HEK293 (cell line): ENCODE measurements at regions not wholly inside any gene's neighbourhood (a gene's known extent, or its start where the extent isn't known, plus 50 kb on each side); places are given as distances from the start of the nearest gene placed in this dataset.

Experiments
- KLF9 ChIP-seq: fragments of 450-650 bp; formaldehyde crosslinking; IDR thresholded peaks from 2 replicates; pipeline ENCODE4 v1.5.1; 2016; ENCODE audit warnings: missing biosample characterization, missing genetic modification characterization, low read depth
- ZNF302 ChIP-seq: fragments of 450-650 bp; formaldehyde crosslinking; IDR thresholded peaks from 2 replicates; pipeline ENCODE4 v1.5.1; 2016; ENCODE audit warnings: missing biosample characterization, missing genetic modification characterization, low read depth
- ZNF623 ChIP-seq: fragments of 450-650 bp; formaldehyde crosslinking; IDR thresholded peaks from 2 replicates; pipeline ENCODE4 v1.5.1; 2016; ENCODE audit warnings: missing biosample characterization, missing genetic modification characterization
- ZNF660 ChIP-seq: fragments of 450-650 bp; IDR thresholded peaks from 2 replicates; pipeline ENCODE4 v1.5.1; 2018; ENCODE audit warnings: missing biosample characterization, mild to moderate bottlenecking, missing genetic modification characterization
- TF ChIP-seq, protein P1 (sequence below): fragments of 450-650 bp; formaldehyde crosslinking; IDR thresholded peaks from 2 replicates; pipeline ENCODE4 v1.5.1; 2016; ENCODE audit warnings: missing biosample characterization, missing genetic modification characterization
- TF ChIP-seq, protein P2 (sequence below): fragments of 450-650 bp; formaldehyde crosslinking; IDR thresholded peaks from 2 replicates; pipeline ENCODE4 v1.5.1; 2016; ENCODE audit warnings: missing biosample characterization, missing genetic modification characterization

DNA sequence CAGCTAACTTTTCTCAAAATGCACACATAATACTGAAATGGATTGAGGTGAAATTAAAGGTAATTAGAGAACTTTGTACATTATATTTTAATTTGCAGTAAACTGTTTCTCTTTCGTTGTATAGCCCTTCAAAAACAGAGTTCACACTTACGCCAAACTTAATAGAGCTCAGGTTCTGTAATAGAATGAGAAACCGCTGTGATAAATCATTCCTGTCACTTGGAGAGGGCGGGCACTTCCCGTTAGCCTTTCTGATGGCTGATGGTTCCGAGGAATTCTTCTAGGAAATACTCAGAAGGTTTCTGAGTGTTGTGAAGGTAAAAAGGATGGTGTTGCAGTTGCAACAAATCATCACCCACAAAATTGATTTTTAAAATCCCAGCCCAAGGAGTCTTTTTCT is 155.8 kb upstream of the ALKAL2 start:
- TF ChIP-seq, protein P1, sequence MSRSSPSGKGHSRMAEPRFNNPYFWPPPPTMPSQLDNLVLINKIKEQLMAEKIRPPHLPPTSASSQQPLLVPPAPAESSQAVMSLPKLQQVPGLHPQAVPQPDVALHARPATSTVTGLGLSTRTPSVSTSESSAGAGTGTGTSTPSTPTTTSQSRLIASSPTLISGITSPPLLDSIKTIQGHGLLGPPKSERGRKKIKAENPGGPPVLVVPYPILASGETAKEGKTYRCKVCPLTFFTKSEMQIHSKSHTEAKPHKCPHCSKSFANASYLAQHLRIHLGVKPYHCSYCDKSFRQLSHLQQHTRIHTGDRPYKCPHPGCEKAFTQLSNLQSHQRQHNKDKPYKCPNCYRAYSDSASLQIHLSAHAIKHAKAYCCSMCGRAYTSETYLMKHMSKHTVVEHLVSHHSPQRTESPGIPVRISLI (tag by site-specific recombination): no peak
- TF ChIP-seq ZNF660 (tag by site-specific recombination): no peak
- TF ChIP-seq ZNF623 (tag by site-specific recombination): no peak
- TF ChIP-seq ZNF302 (tag by site-specific recombination): no peak
- TF ChIP-seq, protein P2, sequence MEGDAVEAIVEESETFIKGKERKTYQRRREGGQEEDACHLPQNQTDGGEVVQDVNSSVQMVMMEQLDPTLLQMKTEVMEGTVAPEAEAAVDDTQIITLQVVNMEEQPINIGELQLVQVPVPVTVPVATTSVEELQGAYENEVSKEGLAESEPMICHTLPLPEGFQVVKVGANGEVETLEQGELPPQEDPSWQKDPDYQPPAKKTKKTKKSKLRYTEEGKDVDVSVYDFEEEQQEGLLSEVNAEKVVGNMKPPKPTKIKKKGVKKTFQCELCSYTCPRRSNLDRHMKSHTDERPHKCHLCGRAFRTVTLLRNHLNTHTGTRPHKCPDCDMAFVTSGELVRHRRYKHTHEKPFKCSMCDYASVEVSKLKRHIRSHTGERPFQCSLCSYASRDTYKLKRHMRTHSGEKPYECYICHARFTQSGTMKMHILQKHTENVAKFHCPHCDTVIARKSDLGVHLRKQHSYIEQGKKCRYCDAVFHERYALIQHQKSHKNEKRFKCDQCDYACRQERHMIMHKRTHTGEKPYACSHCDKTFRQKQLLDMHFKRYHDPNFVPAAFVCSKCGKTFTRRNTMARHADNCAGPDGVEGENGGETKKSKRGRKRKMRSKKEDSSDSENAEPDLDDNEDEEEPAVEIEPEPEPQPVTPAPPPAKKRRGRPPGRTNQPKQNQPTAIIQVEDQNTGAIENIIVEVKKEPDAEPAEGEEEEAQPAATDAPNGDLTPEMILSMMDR (tag by site-specific recombination): no peak
- TF ChIP-seq KLF9 (tag by site-specific recombination): no peak
